IMR-90 (cell line): ENCODE measurements at regions not wholly inside any gene's neighbourhood (a gene's known extent, or its start where the extent isn't known, plus 50 kb on each side); places are given as distances from the start of the nearest gene placed in this dataset.

ENCODE experiments used
- ATAC-seq: fragments of 200-7000 bp; cut with Tn5 transposase; 2 replicates; pipeline ENCODE4 v1.9.1; 2020; ENCODE audit warnings: low read depth, mild to moderate bottlenecking, moderate library complexity
- BruUV-seq: library from RNA; stranded (reverse); fragments of 400-500 nt; replicated peaks from 2 replicates; lab custom pipeline; 2021; lab: Mats Ljungman, UMichigan
- CTCF ChIA-PET: fragments of 300-600 bp; formaldehyde crosslinking; extraction: SDS; loops from one replicate; lab custom pipeline; 2021; ENCODE audit warnings: antibody characterized with exemption; lab: Yijun Ruan, JAX
- POLR2A ChIA-PET: fragments of 300-600 bp; sonication (Branson Sonifier 250); formaldehyde crosslinking; loops from one replicate; lab custom pipeline; 2022; ENCODE audit warnings: antibody characterized with exemption; ENCODE audit not compliant: unreplicated experiment; lab: Charles Lee
- DNase-seq: peaks from one replicate; pipeline ENCODE4 v3.0.0; 2013
- H2AFZ ChIP-seq: replicated peaks from 2 replicates; pipeline ENCODE3; 2013; ENCODE audit warnings: low read length, mild to moderate bottlenecking; ENCODE audit not compliant: poor library complexity
- H2AK5ac ChIP-seq: 2 replicates; pipeline ENCODE4 v1.6.1; 2013; ENCODE audit warnings: low read depth, low read length, inconsistent platforms
- H2AK9ac ChIP-seq: replicated peaks from 2 replicates; pipeline ENCODE3; 2013; ENCODE audit warnings: mild to moderate bottlenecking, low read depth, low read length, moderate library complexity; ENCODE audit not compliant: poor library complexity
- H2BK120ac ChIP-seq: 2 replicates; pipeline ENCODE4 v1.6.1; 2013; ENCODE audit warnings: low read depth, low read length, inconsistent platforms
- H2BK15ac ChIP-seq: 3 replicates; pipeline ENCODE4 v1.6.1; 2013; ENCODE audit warnings: low read depth, low read length, inconsistent platforms
- H2BK20ac ChIP-seq: 2 replicates; pipeline ENCODE4 v1.6.1; 2013; ENCODE audit warnings: low read depth, mild to moderate bottlenecking, inconsistent platforms, low read length, moderate library complexity
- H2BK5ac ChIP-seq: 2 replicates; pipeline ENCODE4 v1.6.1; 2013; ENCODE audit warnings: mild to moderate bottlenecking, low read depth, low read length, inconsistent platforms; ENCODE audit not compliant: poor library complexity, severe bottlenecking
- H3K14ac ChIP-seq: replicated peaks from 2 replicates; pipeline ENCODE4 v1.6.1; 2013; ENCODE audit warnings: low read depth, low read length, inconsistent platforms
- H3K18ac ChIP-seq: 2 replicates; pipeline ENCODE4 v1.6.1; 2013; ENCODE audit warnings: low read depth, low read length, control low read depth
- H3K23ac ChIP-seq: 2 replicates; pipeline ENCODE4 v1.6.1; 2013; ENCODE audit warnings: low read depth, low read length, inconsistent platforms
- H3K27ac ChIP-seq: 2 replicates; pipeline ENCODE4 v1.5.1; 2013; ENCODE audit warnings: mild to moderate bottlenecking, control low read depth, low read length; ENCODE audit not compliant: insufficient read depth
- H3K27me3 ChIP-seq: 2 replicates; pipeline ENCODE4 v1.6.1; 2013; ENCODE audit warnings: low read length; ENCODE audit not compliant: control insufficient read depth, insufficient read depth
- H3K36me3 ChIP-seq: 2 replicates; pipeline ENCODE4 v1.6.1; 2013; ENCODE audit warnings: low read length, mixed read lengths; ENCODE audit not compliant: control insufficient read depth, insufficient read depth
- H3K4ac ChIP-seq: 2 replicates; pipeline ENCODE4 v1.6.1; 2013; ENCODE audit warnings: low read depth, low read length, inconsistent platforms
- H3K4me1 ChIP-seq: 2 replicates; pipeline ENCODE4 v1.6.1; 2013; ENCODE audit warnings: low read length, mixed read lengths; ENCODE audit not compliant: control insufficient read depth, insufficient read depth
- H3K4me2 ChIP-seq: 2 replicates; pipeline ENCODE4 v1.6.1; 2013; ENCODE audit warnings: low read depth, mild to moderate bottlenecking, control low read depth, low read length, moderate library complexity
- H3K4me3 ChIP-seq: 2 replicates; pipeline ENCODE4 v1.5.1; 2013; ENCODE audit warnings: low read depth, mild to moderate bottlenecking, control low read depth, low read length, moderate library complexity; ENCODE audit not compliant: insufficient read depth
- H3K56ac ChIP-seq: 2 replicates; pipeline ENCODE4 v1.6.1; 2013; ENCODE audit warnings: low read length, inconsistent platforms; ENCODE audit not compliant: insufficient read depth; ENCODE audit errors: extremely low read depth
- H3K79me1 ChIP-seq, 2 experiments: 2 replicates each; pipeline ENCODE4 v1.6.1; 2013; ENCODE audit warnings: low read length in 2 of 2, inconsistent platforms in 1 of 2, low read depth in 1 of 2
- H3K9ac ChIP-seq: 2 replicates; pipeline ENCODE4 v1.6.1; 2013; ENCODE audit warnings: low read depth, low read length, control low read depth
- H3K9me1 ChIP-seq: 2 replicates; pipeline ENCODE4 v1.6.1; 2013; ENCODE audit warnings: low read length, inconsistent platforms; ENCODE audit not compliant: insufficient read depth
- H3K9me3 ChIP-seq: 2 replicates; pipeline ENCODE4 v1.6.1; 2013; ENCODE audit warnings: low read length; ENCODE audit not compliant: control insufficient read depth, insufficient read depth
- H4K20me1 ChIP-seq: 2 replicates; pipeline ENCODE4 v1.6.1; 2013; ENCODE audit warnings: low read length, inconsistent platforms; ENCODE audit not compliant: insufficient read depth
- H4K5ac ChIP-seq: 2 replicates; pipeline ENCODE4 v1.6.1; 2013; ENCODE audit warnings: mild to moderate bottlenecking, low read depth, low read length, control low read depth
- H4K8ac ChIP-seq, 2 experiments: 2 replicates each; pipeline ENCODE4 v1.6.1; 2013; ENCODE audit warnings: low read depth in 2 of 2, low read length in 2 of 2, control low read depth in 1 of 2, inconsistent platforms in 1 of 2
- H4K91ac ChIP-seq: 2 replicates; pipeline ENCODE4 v1.6.1; 2013; ENCODE audit warnings: low read depth, low read length, inconsistent platforms; ENCODE audit not compliant: insufficient read depth
- CEBPB ChIP-seq: IDR thresholded peaks from 2 replicates; pipeline ENCODE4 v1.6.1; 2012; ENCODE audit warnings: low read depth, low read length, improper control_type of control experiment
- MAFK ChIP-seq: IDR thresholded peaks from 2 replicates; pipeline ENCODE4 v1.6.1; 2012; ENCODE audit warnings: low read depth, low read length, improper control_type of control experiment
- RFX5 ChIP-seq: IDR thresholded peaks from 2 replicates; pipeline ENCODE4 v1.8.0; 2012; ENCODE audit warnings: low read depth, mild to moderate bottlenecking, low read length, moderate library complexity
- WGBS, 2 experiments: methylation state at CpG; one replicate each; pipeline versions ENCODE4 v1.1.5 to v1.1.7; 2013; ENCODE audit warnings: missing lambda C conversion rate in 2 of 2; ENCODE audit not compliant: insufficient read length in 1 of 2; ENCODE audit errors: extremely low coverage in 2 of 2; 5-methylcytosine and 5-hydroxymethylcytosine counted together
- dilution Hi-C: fragments of 300-500 bp; cut with HindIII; formaldehyde crosslinking; loops from one replicate; pipeline ENCODE4 v1.14.3; 2018; ENCODE audit warnings: low sequenced_read_pairs; ENCODE audit not compliant: unreplicated experiment
- in situ Hi-C: fragments of 300-500 bp; cut with MboI; formaldehyde crosslinking; loops from 3 replicates; pipeline ENCODE4 v1.14.3; 2019; ENCODE audit warnings: low sequenced_read_pairs, inconsistent platforms, mixed read lengths
- intact Hi-C: fragments of 100-400 bp; cut with micrococcal nuclease; formaldehyde crosslinking; loops from 2 replicates; pipeline ENCODE4 v1.10.0; 2022
- TF ChIP-seq, protein P1 (sequence below): fragments of 150-350 bp; IDR thresholded peaks from 2 replicates; pipeline ENCODE4 v1.6.1; 2016; ENCODE audit warnings: low read depth, mild to moderate bottlenecking, low read length, moderate library complexity, borderline replicate concordance

DNA sequence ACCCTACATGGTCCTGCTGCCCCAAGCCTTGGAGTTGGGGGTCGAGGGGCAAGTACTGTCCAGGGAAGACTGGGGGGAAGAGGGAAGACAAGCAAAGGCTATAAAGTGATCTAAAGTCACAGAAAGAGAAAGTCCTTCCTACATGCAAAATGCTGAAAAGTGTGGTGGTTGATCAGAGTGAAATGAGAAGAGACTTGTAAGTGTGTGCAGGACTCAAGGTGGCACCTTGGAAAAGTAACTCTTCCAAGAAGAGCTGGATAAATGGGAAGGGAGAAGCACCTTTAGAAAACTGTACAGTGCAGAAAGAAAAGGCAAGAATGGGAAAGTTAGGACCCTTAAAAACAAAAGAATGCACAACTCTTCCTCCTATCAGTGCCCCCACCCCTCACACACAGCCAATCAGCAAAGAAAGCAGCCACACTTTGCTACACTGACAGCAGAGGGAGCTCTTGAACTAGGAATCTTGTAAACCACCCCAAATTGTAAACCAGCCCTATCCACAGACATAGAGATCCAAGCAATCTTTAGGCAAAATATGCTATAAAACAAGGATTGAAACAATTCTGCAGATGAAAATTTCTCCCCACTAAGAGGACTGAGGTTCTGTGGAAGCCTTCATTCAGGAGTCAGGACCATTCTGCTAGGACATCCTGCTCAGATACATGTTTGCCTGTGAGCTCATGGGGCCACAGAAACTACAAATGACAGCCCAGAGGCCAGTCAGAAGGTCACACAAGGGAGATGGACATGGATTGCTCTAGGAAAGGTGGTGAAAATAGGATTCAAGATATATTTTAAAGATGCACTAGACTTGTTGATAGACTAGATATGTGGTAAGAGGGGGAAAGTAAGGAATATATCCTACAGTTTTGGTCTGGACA is 146.4 kb downstream of the FTCDNL1 start (continued):
- TF ChIP-seq RFX5: no peak
- no peak for TF ChIP-seq CEBPB

DNA sequence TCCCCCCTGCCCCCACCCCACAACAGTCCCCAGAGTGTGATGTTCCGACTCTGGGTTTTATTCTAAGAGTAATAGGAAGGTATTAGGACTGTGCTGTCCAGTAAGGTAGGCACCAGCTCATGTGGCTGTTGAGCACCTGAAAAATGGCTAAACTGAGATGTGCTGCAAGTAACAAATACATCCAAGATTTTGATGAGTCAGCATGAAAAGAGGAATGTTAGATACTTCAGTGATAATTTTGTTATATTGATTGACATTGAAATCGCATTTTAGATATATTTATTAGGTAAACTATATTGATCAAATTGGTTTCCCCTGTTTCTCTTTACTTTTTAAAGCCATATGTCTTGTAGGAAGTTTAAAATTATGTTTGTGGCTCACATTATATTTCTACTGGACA is 147.8 kb downstream of the FTCDNL1 start:
- no peaks in the 10 kb centered on the region for H3K9me3 ChIP-seq
- in situ Hi-C loops: loop anchor here (10.0 kb wide), 1 partner anchor 162 kb away; no protein-coding TSS in a partner anchor
- H3K4me1 ChIP-seq: no peaks in the 10 kb centered on the region
- ChIA-PET CTCF (interaction anchor here (1.9 to 2.2 kb wide), 2 partner anchors 8 to 157 kb away, joined by 6 to 9 read pairs; no protein-coding TSS in a partner anchor), POLR2A (no interaction called here)
- no peaks in the 10 kb centered on the region for H3K79me1 ChIP-seq
- no peaks in the 10 kb centered on the region for H3K36me3 ChIP-seq
- no peak for ATAC-seq
- H4K8ac ChIP-seq: no peak overlapping the region
- no peak overlapping the region for H4K5ac ChIP-seq
- no peak overlapping the region for H3K4me2 ChIP-seq
- WGBS, 2 experiments: no CpG with 5 or more reads among the region's 2 CpGs
- no peak overlapping the region for H3K4me3 ChIP-seq
- H3K23ac ChIP-seq: no peak overlapping the region
- H3K4ac ChIP-seq: no peak overlapping the region
- DNase-seq: no peak
- no peak overlapping the region for H4K91ac ChIP-seq
- no peak overlapping the region for H2BK20ac ChIP-seq
- no peak overlapping the region for H2AK5ac ChIP-seq
- intact Hi-C loops: no loop called here
- no peaks in the 10 kb centered on the region for H4K20me1 ChIP-seq
- no peaks in the 10 kb centered on the region for H3K9me1 ChIP-seq
- H2BK15ac ChIP-seq: no peak overlapping the region
- no peak overlapping the region for H3K56ac ChIP-seq
- no peaks in the 10 kb centered on the region for H3K27me3 ChIP-seq
- no peak overlapping the region for H3K18ac ChIP-seq
- no peak overlapping the region for H2AK9ac ChIP-seq
- no peak overlapping the region for H2BK5ac ChIP-seq
- no peak overlapping the region for H3K27ac ChIP-seq
- no peak overlapping the region for H3K9ac ChIP-seq
- dilution Hi-C loops: no loop called here
- no peak overlapping the region for H3K14ac ChIP-seq
- no peak overlapping the region for H2AFZ ChIP-seq
- H2BK120ac ChIP-seq: no peak overlapping the region
- BruUV-seq: no TSS peak
- TF ChIP-seq, protein P1, sequence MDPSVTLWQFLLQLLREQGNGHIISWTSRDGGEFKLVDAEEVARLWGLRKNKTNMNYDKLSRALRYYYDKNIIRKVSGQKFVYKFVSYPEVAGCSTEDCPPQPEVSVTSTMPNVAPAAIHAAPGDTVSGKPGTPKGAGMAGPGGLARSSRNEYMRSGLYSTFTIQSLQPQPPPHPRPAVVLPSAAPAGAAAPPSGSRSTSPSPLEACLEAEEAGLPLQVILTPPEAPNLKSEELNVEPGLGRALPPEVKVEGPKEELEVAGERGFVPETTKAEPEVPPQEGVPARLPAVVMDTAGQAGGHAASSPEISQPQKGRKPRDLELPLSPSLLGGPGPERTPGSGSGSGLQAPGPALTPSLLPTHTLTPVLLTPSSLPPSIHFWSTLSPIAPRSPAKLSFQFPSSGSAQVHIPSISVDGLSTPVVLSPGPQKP: no peak
- peak; percentile 99 for TF ChIP-seq MAFK
